ENCODE measurements at regions not wholly inside any gene's neighbourhood (a gene's known extent, or its start where the extent isn't known, plus 50 kb on each side); places are given as distances from the start of the nearest gene placed in this dataset.
"Not testable (repeated sequence)": the region's sequence is repeated elsewhere in the genome, so short reads cannot be mapped to it uniquely, and the experiment has no call there.

DNA sequence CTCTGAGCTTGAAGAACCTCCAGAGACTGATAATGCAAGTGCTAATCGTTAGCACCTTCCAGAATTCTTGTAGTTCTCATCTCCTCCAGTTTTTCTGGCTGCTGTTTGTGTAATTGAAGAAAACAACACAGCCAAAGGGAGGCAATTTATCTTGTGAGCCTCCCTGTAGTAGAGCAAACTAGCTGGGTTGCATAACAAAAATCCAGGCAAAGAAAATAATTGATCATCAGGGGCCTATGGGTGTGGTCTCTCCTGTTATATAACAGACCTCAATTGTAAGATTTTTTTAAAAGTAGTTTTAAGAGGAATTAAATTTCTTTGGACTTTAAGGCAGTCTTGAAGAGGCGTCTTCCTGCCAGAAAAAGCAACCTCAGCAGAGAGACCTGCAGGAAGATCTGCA is 817.0 kb downstream of the CENPC start:
- dilution Hi-C loops (cut with MboI; ENCODE audit: extremely low pct_ligation_motif_present, low sequenced_read_pairs), result no loop called here
- H3K79me2 ChIP-seq (ENCODE audit: control insufficient read depth, insufficient read depth, low read length), result no peaks in the 10 kb centered on the region

DNA sequence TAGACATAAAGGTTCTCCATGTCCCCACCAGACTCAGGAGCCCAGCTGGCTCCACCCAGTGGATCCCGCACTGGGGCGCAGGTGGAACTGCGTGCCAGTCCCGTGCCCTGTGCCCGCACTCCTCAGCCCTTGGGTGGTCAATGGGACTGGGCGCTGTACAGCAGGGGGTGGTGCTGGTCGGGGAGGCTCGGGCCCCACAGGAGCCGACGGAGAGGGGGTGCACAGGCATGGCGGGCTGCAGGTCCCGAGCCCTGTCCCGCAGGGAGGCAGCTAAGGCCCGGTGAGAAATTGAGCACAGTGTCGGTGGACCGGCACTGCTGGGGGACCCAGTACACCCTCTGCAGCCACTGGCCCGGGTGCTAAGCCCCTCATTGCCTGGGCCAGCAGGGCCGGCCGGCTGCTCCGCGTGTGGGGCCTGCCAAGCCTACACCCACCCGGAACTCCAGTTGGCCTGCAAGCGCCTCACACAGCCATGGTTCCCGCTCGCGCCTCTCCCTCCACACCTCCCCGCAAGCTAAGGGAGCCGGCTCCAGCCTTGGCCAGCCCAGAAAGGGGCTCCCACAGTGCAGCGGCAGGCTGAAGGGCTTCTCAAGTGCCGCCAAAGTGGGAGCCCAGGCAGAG is 832.9 kb downstream of the CENPC start:
- H3K79me2 ChIP-seq (ENCODE audit: control insufficient read depth, insufficient read depth, low read length); DNase-seq (ENCODE audit: low read depth, low spot score); H3K4me3 ChIP-seq (ENCODE audit: control insufficient read depth in 2 of 3, extremely low read depth in 1 of 3, insufficient read depth in 2 of 3, low read depth in 1 of 3, low read length in 3 of 3); FAIRE-seq; H3K27me3 ChIP-seq (ENCODE audit: control insufficient read depth, extremely low read depth, insufficient read depth, low read length); H4K20me1 ChIP-seq (ENCODE audit: control insufficient read depth, extremely low read depth, insufficient read depth, low read length); H3K36me3 ChIP-seq (ENCODE audit: control insufficient read depth in 2 of 2, extremely low read depth in 1 of 2, insufficient read depth in 2 of 2, low read length in 2 of 2); H3K9me3 ChIP-seq (ENCODE audit: control insufficient read depth, low read depth, low read length); H3K27ac ChIP-seq (ENCODE audit: control insufficient read depth, insufficient read depth, low read length); H3K4me2 ChIP-seq (ENCODE audit: control insufficient read depth, extremely low read depth, insufficient read depth, low read depth, low read length); H3K4me1 ChIP-seq (ENCODE audit: control insufficient read depth, extremely low read depth, insufficient read depth, low read length); H2AFZ ChIP-seq (ENCODE audit: control insufficient read depth, low read length); H3K9me1 ChIP-seq (ENCODE audit: control insufficient read depth, extremely low read depth, insufficient read depth, low read length); H3K9ac ChIP-seq (ENCODE audit: control insufficient read depth, extremely low read depth, insufficient read depth, low read length); dilution Hi-C loops (cut with MboI; ENCODE audit: extremely low pct_ligation_motif_present, low sequenced_read_pairs): not testable (repeated sequence)

More for the DNA sequence above, 817.0 kb downstream of the CENPC start:
- Histone ChIP-seq H3K4me1 (ENCODE audit: control insufficient read depth, extremely low read depth, insufficient read depth, low read length) (no peaks in the 10 kb centered on the region), H3K4me2 (ENCODE audit: control insufficient read depth, extremely low read depth, insufficient read depth, low read depth, low read length) (no peak overlapping the region), H3K9ac (ENCODE audit: control insufficient read depth, extremely low read depth, insufficient read depth, low read length) (no peak overlapping the region), H3K9me3 (ENCODE audit: control insufficient read depth, low read depth, low read length) (no peaks in the 10 kb centered on the region), H4K20me1 (ENCODE audit: control insufficient read depth, extremely low read depth, insufficient read depth, low read length) (no peaks in the 10 kb centered on the region), H3K4me3 (ENCODE audit: control insufficient read depth in 2 of 3, extremely low read depth in 1 of 3, insufficient read depth in 2 of 3, low read depth in 1 of 3, low read length in 3 of 3) (no peak overlapping the region), H2AFZ (ENCODE audit: control insufficient read depth, low read length) (no peak overlapping the region), H3K36me3 (ENCODE audit: control insufficient read depth in 2 of 2, extremely low read depth in 1 of 2, insufficient read depth in 2 of 2, low read length in 2 of 2) (no peaks in the 10 kb centered on the region), H3K27me3 (ENCODE audit: control insufficient read depth, extremely low read depth, insufficient read depth, low read length) (no peaks in the 10 kb centered on the region), H3K27ac (ENCODE audit: control insufficient read depth, insufficient read depth, low read length) (no peak overlapping the region), H3K9me1 (ENCODE audit: control insufficient read depth, extremely low read depth, insufficient read depth, low read length) (no peaks in the 10 kb centered on the region)
- FAIRE-seq (no peak), DNase-seq (ENCODE audit: low read depth, low spot score) (no peak)
- no peak for TF ChIP-seq EZH2 (IDR thresholded peaks at IDR 0.05; ENCODE audit: low read length)
- TF ChIP-seq, protein P1, sequence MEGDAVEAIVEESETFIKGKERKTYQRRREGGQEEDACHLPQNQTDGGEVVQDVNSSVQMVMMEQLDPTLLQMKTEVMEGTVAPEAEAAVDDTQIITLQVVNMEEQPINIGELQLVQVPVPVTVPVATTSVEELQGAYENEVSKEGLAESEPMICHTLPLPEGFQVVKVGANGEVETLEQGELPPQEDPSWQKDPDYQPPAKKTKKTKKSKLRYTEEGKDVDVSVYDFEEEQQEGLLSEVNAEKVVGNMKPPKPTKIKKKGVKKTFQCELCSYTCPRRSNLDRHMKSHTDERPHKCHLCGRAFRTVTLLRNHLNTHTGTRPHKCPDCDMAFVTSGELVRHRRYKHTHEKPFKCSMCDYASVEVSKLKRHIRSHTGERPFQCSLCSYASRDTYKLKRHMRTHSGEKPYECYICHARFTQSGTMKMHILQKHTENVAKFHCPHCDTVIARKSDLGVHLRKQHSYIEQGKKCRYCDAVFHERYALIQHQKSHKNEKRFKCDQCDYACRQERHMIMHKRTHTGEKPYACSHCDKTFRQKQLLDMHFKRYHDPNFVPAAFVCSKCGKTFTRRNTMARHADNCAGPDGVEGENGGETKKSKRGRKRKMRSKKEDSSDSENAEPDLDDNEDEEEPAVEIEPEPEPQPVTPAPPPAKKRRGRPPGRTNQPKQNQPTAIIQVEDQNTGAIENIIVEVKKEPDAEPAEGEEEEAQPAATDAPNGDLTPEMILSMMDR (optimal IDR thresholded peaks at IDR 0.05 in 1 of 3, IDR thresholded peaks at IDR 0.05 in 1 of 3, conservative IDR thresholded peaks at IDR 0.05 in 1 of 3; ENCODE audit: extremely low read depth in 1 of 3, insufficient read depth in 2 of 3, low read length in 3 of 3), result no peak

DNA sequence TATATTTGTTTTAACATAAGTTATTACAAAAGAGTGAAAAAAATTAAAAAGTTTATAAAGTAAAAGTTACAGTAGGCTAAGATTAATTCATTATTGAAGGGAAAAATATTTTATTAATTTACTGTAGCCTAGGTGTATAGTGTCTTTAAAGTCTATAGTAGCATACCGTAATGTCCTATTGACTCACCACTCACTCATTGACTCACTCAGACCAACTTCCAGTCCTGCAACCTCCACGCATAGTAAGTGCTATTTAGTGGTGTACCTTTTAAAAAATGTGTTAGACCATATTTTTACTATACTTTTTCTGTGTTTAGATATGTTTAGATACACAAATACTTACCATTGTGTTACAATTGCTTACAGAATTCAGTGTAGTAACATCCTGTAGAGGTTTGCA is 841.1 kb downstream of the CENPC start:
- no peak overlapping the region for H3K4me3 ChIP-seq (ENCODE audit: control insufficient read depth in 2 of 3, extremely low read depth in 1 of 3, insufficient read depth in 2 of 3, low read depth in 1 of 3, low read length in 3 of 3)
- H2AFZ ChIP-seq (ENCODE audit: control insufficient read depth, low read length), result no peak overlapping the region
- H3K27me3 ChIP-seq (ENCODE audit: control insufficient read depth, extremely low read depth, insufficient read depth, low read length), result no peaks in the 10 kb centered on the region
- H4K20me1 ChIP-seq (ENCODE audit: control insufficient read depth, extremely low read depth, insufficient read depth, low read length), result no peaks in the 10 kb centered on the region
- no peaks in the 10 kb centered on the region for H3K9me1 ChIP-seq (ENCODE audit: control insufficient read depth, extremely low read depth, insufficient read depth, low read length)
- TF ChIP-seq, protein P1 (optimal IDR thresholded peaks at IDR 0.05 in 1 of 3, IDR thresholded peaks at IDR 0.05 in 1 of 3, conservative IDR thresholded peaks at IDR 0.05 in 1 of 3; ENCODE audit: extremely low read depth in 1 of 3, insufficient read depth in 2 of 3, low read length in 3 of 3), result no peak
- TF ChIP-seq EZH2 (IDR thresholded peaks at IDR 0.05; ENCODE audit: low read length), result no peak
- dilution Hi-C loops (cut with MboI; ENCODE audit: extremely low pct_ligation_motif_present, low sequenced_read_pairs), result no loop called here
- DNase-seq (ENCODE audit: low read depth, low spot score) (no peak), FAIRE-seq (no peak)
- H3K79me2 ChIP-seq (ENCODE audit: control insufficient read depth, insufficient read depth, low read length), result no peaks in the 10 kb centered on the region
- no peaks in the 10 kb centered on the region for H3K4me1 ChIP-seq (ENCODE audit: control insufficient read depth, extremely low read depth, insufficient read depth, low read length)
- no peaks in the 10 kb centered on the region for H3K36me3 ChIP-seq (ENCODE audit: control insufficient read depth in 2 of 2, extremely low read depth in 1 of 2, insufficient read depth in 2 of 2, low read length in 2 of 2)
- no peak overlapping the region for H3K9ac ChIP-seq (ENCODE audit: control insufficient read depth, extremely low read depth, insufficient read depth, low read length)
- H3K4me2 ChIP-seq (ENCODE audit: control insufficient read depth, extremely low read depth, insufficient read depth, low read depth, low read length), result no peak overlapping the region
- H3K27ac ChIP-seq (ENCODE audit: control insufficient read depth, insufficient read depth, low read length), result no peak overlapping the region
- no peaks in the 10 kb centered on the region for H3K9me3 ChIP-seq (ENCODE audit: control insufficient read depth, low read depth, low read length)

Data from keratinocyte (primary cell).